RWPE2 (cell line): ENCODE measurements at regions not wholly inside any gene's neighbourhood (a gene's known extent, or its start where the extent isn't known, plus 50 kb on each side); places are given as distances from the start of the nearest gene placed in this dataset.
A peak's percentile ranks its signal among the peaks of the same experiment; 100 is the strongest.

Source experiments
- ATAC-seq: fragments of 200-7000 bp; cut with Tn5 transposase; 3 replicates; pipeline ENCODE4 v1.9.1; 2021; ENCODE audit warnings: low read depth
- DNase-seq: peaks from one replicate; pipeline ENCODE4 v3.0.0-alpha.2; 2020; ENCODE audit warnings: low spot score
- H3K27ac ChIP-seq: fragments of 450-650 bp; 2 replicates; pipeline ENCODE4 v1.5.1; 2017; ENCODE audit warnings: mild to moderate bottlenecking; ENCODE audit not compliant: poor library complexity, severe bottlenecking
- H3K27me3 ChIP-seq: fragments of 250-450 bp; sonication (Bioruptor Pico); 2 replicates; pipeline ENCODE4 v1.5.1; 2021; ENCODE audit warnings: mild to moderate bottlenecking, moderate library complexity; ENCODE audit not compliant: insufficient read depth, poor library complexity, severe bottlenecking
- H3K36me3 ChIP-seq: fragments of 250-450 bp; sonication (Bioruptor Pico); 2 replicates; pipeline ENCODE4 v1.5.1; 2020; ENCODE audit warnings: low read depth, mild to moderate bottlenecking, moderate library complexity
- H3K4me1 ChIP-seq: fragments of 250-450 bp; sonication (Bioruptor Pico); 2 replicates; pipeline ENCODE4 v1.5.1; 2021; ENCODE audit warnings: mild to moderate bottlenecking, moderate library complexity; ENCODE audit not compliant: insufficient read depth, poor library complexity, severe bottlenecking
- H3K4me3 ChIP-seq: fragments of 250-450 bp; sonication (Bioruptor Pico); 2 replicates; pipeline ENCODE4 v1.5.1; 2021; ENCODE audit warnings: mild to moderate bottlenecking, moderate library complexity; ENCODE audit not compliant: severe bottlenecking
- H3K9me3 ChIP-seq: fragments of 250-450 bp; sonication (Bioruptor Pico); 2 replicates; pipeline ENCODE4 v1.5.1; 2021; ENCODE audit warnings: mild to moderate bottlenecking, moderate library complexity; ENCODE audit not compliant: severe bottlenecking
- CTCF ChIP-seq: fragments of 450-650 bp; IDR thresholded peaks from one replicate; pipeline ENCODE4 v1.5.1; 2017; ENCODE audit warnings: mild to moderate bottlenecking, moderate library complexity; ENCODE audit not compliant: poor library complexity, severe bottlenecking

- H3K27ac ChIP-seq = no peak overlapping the region
- H3K9me3 ChIP-seq = no peaks in the 10 kb centered on the region
- H3K4me1 ChIP-seq = peaks cover 10% of the 10 kb centered on the region
- no peaks in the 10 kb centered on the region for H3K36me3 ChIP-seq
- no peak for DNase-seq
- no peaks in the 10 kb centered on the region for H3K27me3 ChIP-seq
- ATAC-seq = peak; percentile 84
- no peak overlapping the region for H3K4me3 ChIP-seq
- TF ChIP-seq CTCF = no peak
Observed at GRCh38 chr3:144053121-144053520, 81.5 kb downstream of the DIPK2A start.

- peaks cover 10% of the 10 kb centered on the region for H3K4me1 ChIP-seq
- no peaks in the 10 kb centered on the region for H3K27me3 ChIP-seq
- H3K4me3 ChIP-seq = no peak overlapping the region
- no peak for DNase-seq
- no peak for ATAC-seq
- no peaks in the 10 kb centered on the region for H3K36me3 ChIP-seq
- H3K9me3 ChIP-seq = no peaks in the 10 kb centered on the region
- H3K27ac ChIP-seq = no peak overlapping the region
- TF ChIP-seq CTCF = no peak
Observed at GRCh38 chr3:144054766-144055165, 83.1 kb downstream of the DIPK2A start.

- DNase-seq = no peak
- no peak overlapping the region for H3K27ac ChIP-seq
Observed at GRCh38 chr3:144055604-144056003, 84.0 kb downstream of the DIPK2A start.

GRCh38 chr3:144058713-144059112 lies 87.1 kb downstream of the DIPK2A start:
- ATAC-seq = no peak
- no peak for DNase-seq
- Histone ChIP-seq H3K9me3 (no peaks in the 10 kb centered on the region), H3K27me3 (no peaks in the 10 kb centered on the region), H3K4me1 (peaks cover 4% of the 10 kb centered on the region), H3K27ac (no peak overlapping the region), H3K36me3 (no peaks in the 10 kb centered on the region), H3K4me3 (no peak overlapping the region)
- TF ChIP-seq CTCF = no peak

More at GRCh38 chr3:144055604-144056003, 84.0 kb downstream of the DIPK2A start:
- H3K36me3 ChIP-seq = no peaks in the 10 kb centered on the region
- no peak for TF ChIP-seq CTCF
- H3K27me3 ChIP-seq = no peaks in the 10 kb centered on the region
- peak; percentile 83 for ATAC-seq
- H3K4me3 ChIP-seq = no peak overlapping the region
- peaks cover 10% of the 10 kb centered on the region for H3K4me1 ChIP-seq
- H3K9me3 ChIP-seq = no peaks in the 10 kb centered on the region

DNA sequence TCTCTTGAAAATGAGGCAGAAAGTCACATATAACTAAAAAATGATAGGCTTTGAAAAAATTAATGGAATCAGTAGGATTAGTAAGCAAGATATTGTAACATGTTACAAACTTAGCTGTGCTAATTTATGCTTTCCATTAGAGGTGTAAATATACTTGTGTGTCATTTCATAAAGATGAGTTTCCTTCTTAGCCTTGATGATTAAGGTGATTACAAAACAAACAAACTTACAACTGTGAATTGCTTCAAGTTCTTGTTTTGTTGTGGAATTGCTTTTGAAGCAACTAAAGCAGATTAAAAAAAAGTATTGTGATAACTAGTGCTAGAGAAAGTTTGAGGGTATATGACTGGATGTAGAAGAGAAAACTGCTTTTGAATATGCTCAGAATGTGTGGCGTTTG lies 87.9 kb downstream of the DIPK2A start:
- no peaks in the 10 kb centered on the region for H3K27me3 ChIP-seq
- peaks cover 4% of the 10 kb centered on the region for H3K4me1 ChIP-seq
- TF ChIP-seq CTCF = no peak
- H3K36me3 ChIP-seq = no peaks in the 10 kb centered on the region
- no peak overlapping the region for H3K27ac ChIP-seq
- ATAC-seq (no peak), DNase-seq (no peak)
- no peak overlapping the region for H3K4me3 ChIP-seq
- H3K9me3 ChIP-seq = no peaks in the 10 kb centered on the region
